ENCODE measurements at regions not wholly inside any gene's neighbourhood (a gene's known extent, or its start where the extent isn't known, plus 50 kb on each side); places are given as distances from the start of the nearest gene placed in this dataset.

GRCh38 chr18:4888251-4889040 lies 308.6 kb downstream of the AKAIN1 start:
- ChIA-PET POLR2A (ENCODE audit: low non-redundant PET) (no interaction called here), CTCF (no interaction called here)
- H3K27me3 ChIP-seq (replicated peaks; ENCODE audit: insufficient read depth, low read depth, low read length, poor library complexity) = peaks cover 32% of the 10 kb centered on the region
- H3K36me3 ChIP-seq (ENCODE audit: insufficient read depth, low read length, poor library complexity, severe bottlenecking) = no peaks in the 10 kb centered on the region
- H3K9me3 ChIP-seq (ENCODE audit: low read depth, low read length, poor library complexity, severe bottlenecking) = peaks cover 16% of the 10 kb centered on the region
- TF ChIP-seq EZH2 (IDR thresholded peaks at IDR 0.05; ENCODE audit: borderline replicate concordance, low read depth, low read length, poor library complexity, severe bottlenecking) = no peak
- no peak for TF ChIP-seq CTCF (conservative IDR thresholded peaks at IDR 0.05; ENCODE audit: low read depth, low read length)
- no peak overlapping the region for H3K4me3 ChIP-seq (ENCODE audit: low read depth, low read length, poor library complexity, severe bottlenecking)
- peaks cover 14% of the 10 kb centered on the region for H3K4me1 ChIP-seq (ENCODE audit: insufficient read depth, low read length, poor library complexity, severe bottlenecking)
- BruUV-seq (replicated peaks) = no TSS peak
- intact Hi-C loops (cut with micrococcal nuclease; ENCODE audit: unreplicated experiment) = no loop called here
- H3K27ac ChIP-seq (ENCODE audit: low read depth, low read length, poor library complexity, severe bottlenecking) = no peak overlapping the region
- peak; percentile 71 for DNase-seq (ENCODE audit: low spot score)

- no peaks in the 10 kb centered on the region for H3K36me3 ChIP-seq (ENCODE audit: insufficient read depth, low read length, poor library complexity, severe bottlenecking)
- H3K9me3 ChIP-seq (ENCODE audit: low read depth, low read length, poor library complexity, severe bottlenecking) = no peaks in the 10 kb centered on the region
- H3K27me3 ChIP-seq (replicated peaks; ENCODE audit: insufficient read depth, low read depth, low read length, poor library complexity) = peaks cover 8% of the 10 kb centered on the region
- no peak overlapping the region for H3K27ac ChIP-seq (ENCODE audit: low read depth, low read length, poor library complexity, severe bottlenecking)
- H3K4me3 ChIP-seq (ENCODE audit: low read depth, low read length, poor library complexity, severe bottlenecking) = no peak overlapping the region
- ChIA-PET POLR2A (ENCODE audit: low non-redundant PET) (no interaction called here), CTCF (no interaction called here)
- TF ChIP-seq EZH2 (IDR thresholded peaks at IDR 0.05; ENCODE audit: borderline replicate concordance, low read depth, low read length, poor library complexity, severe bottlenecking) (no peak), CTCF (conservative IDR thresholded peaks at IDR 0.05; ENCODE audit: low read depth, low read length) (no peak; the same call in 1 of the 2 replicates)
- no peak for DNase-seq (ENCODE audit: low spot score)
- no TSS peak for BruUV-seq (replicated peaks)
- no peaks in the 10 kb centered on the region for H3K4me1 ChIP-seq (ENCODE audit: insufficient read depth, low read length, poor library complexity, severe bottlenecking)
- intact Hi-C loops (cut with micrococcal nuclease; ENCODE audit: unreplicated experiment) = no loop called here
Observed at GRCh38 chr18:4878480-4878879, 318.6 kb downstream of the AKAIN1 start.

- CTCF ChIA-PET = no interaction called here
- Histone ChIP-seq H3K4me3 (ENCODE audit: low read depth, low read length, poor library complexity, severe bottlenecking) (no peak overlapping the region), H3K9me3 (ENCODE audit: low read depth, low read length, poor library complexity, severe bottlenecking) (no peaks in the 10 kb centered on the region), H3K36me3 (ENCODE audit: insufficient read depth, low read length, poor library complexity, severe bottlenecking) (no peaks in the 10 kb centered on the region), H3K27me3 (replicated peaks; ENCODE audit: insufficient read depth, low read depth, low read length, poor library complexity) (peaks cover 4% of the 10 kb centered on the region), H3K27ac (ENCODE audit: low read depth, low read length, poor library complexity, severe bottlenecking) (no peak overlapping the region), H3K4me1 (ENCODE audit: insufficient read depth, low read length, poor library complexity, severe bottlenecking) (no peaks in the 10 kb centered on the region)
- TF ChIP-seq CTCF (conservative IDR thresholded peaks at IDR 0.05; ENCODE audit: low read depth, low read length) = no peak
- TF ChIP-seq EZH2 (IDR thresholded peaks at IDR 0.05; ENCODE audit: borderline replicate concordance, low read depth, low read length, poor library complexity, severe bottlenecking) = no peak
- POLR2A ChIA-PET (ENCODE audit: low non-redundant PET) = no interaction called here
- intact Hi-C loops (cut with micrococcal nuclease; ENCODE audit: unreplicated experiment) = no loop called here
- no peak for DNase-seq (ENCODE audit: low spot score)
- BruUV-seq (replicated peaks) = no TSS peak
Observed at GRCh38 chr18:4871197-4871596, 325.9 kb downstream of the AKAIN1 start.
